Mammary epithelial cell (primary cell): ENCODE measurements at regions not wholly inside any gene's neighbourhood (a gene's known extent, or its start where the extent isn't known, plus 50 kb on each side); places are given as distances from the start of the nearest gene placed in this dataset.

Experiments
- EZH2 ChIP-seq: IDR thresholded peaks from 2 replicates; pipeline ENCODE4 v1.6.1; 2012; ENCODE audit warnings: low read length, inconsistent platforms, borderline replicate concordance
- TF ChIP-seq, protein P1 (sequence below), 2 donors: IDR thresholded peaks in 1 of 2; conservative IDR thresholded peaks in 1 of 2; 2 replicates each; pipeline ENCODE4 v1.5.1; 2011 to 2012; ENCODE audit warnings: inconsistent platforms in 2 of 2, low read length in 2 of 2, mild to moderate bottlenecking in 2 of 2, control low read depth in 1 of 2, low read depth in 1 of 2; ENCODE audit not compliant: insufficient read depth in 1 of 2; ENCODE audit errors: extremely low read depth in 1 of 2

DNA sequence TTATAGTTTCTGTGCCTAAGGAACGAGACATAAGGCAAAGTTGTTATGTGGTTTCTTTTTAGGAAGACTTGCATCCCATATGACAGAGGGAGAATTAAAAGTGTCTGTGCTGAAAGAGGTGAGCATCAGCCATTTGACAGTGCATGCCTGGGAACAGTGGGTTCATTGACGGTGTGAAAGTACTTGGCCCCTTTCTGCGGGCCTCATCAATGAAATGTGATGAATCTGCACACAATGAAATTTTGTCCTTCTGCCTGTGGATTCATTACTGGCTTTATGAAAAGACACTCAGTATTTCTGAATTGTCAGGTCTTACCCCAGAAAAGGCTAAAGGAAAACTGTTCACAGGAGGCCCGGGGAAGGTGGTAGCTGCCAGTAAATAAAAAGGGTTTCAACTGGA, 295.8 kb downstream of the FOXO1 start:
- TF ChIP-seq, protein P1, sequence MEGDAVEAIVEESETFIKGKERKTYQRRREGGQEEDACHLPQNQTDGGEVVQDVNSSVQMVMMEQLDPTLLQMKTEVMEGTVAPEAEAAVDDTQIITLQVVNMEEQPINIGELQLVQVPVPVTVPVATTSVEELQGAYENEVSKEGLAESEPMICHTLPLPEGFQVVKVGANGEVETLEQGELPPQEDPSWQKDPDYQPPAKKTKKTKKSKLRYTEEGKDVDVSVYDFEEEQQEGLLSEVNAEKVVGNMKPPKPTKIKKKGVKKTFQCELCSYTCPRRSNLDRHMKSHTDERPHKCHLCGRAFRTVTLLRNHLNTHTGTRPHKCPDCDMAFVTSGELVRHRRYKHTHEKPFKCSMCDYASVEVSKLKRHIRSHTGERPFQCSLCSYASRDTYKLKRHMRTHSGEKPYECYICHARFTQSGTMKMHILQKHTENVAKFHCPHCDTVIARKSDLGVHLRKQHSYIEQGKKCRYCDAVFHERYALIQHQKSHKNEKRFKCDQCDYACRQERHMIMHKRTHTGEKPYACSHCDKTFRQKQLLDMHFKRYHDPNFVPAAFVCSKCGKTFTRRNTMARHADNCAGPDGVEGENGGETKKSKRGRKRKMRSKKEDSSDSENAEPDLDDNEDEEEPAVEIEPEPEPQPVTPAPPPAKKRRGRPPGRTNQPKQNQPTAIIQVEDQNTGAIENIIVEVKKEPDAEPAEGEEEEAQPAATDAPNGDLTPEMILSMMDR (conservative IDR thresholded peaks at IDR 0.05 in 1 of 2, IDR thresholded peaks at IDR 0.05 in 1 of 2; ENCODE audit: extremely low read depth in 1 of 2, insufficient read depth in 1 of 2, low read depth in 1 of 2, low read length in 2 of 2) = no peak
- no peak for TF ChIP-seq EZH2
